NCI-H146 treated with DMSO at 0.1 percent for 48 hours (cell line): ENCODE measurements at regions not wholly inside any gene's neighbourhood (a gene's known extent, or its start where the extent isn't known, plus 50 kb on each side); places are given as distances from the start of the nearest gene placed in this dataset.
"Not testable (repeated sequence)": the region's sequence is repeated elsewhere in the genome, so short reads cannot be mapped to it uniquely, and the experiment has no call there.

Experiments used
- DNase-seq: peaks from one replicate; lab custom pipeline; 2025; ENCODE audit not compliant: unreplicated experiment; lab: John Stamatoyannopoulos, UW

DNA sequence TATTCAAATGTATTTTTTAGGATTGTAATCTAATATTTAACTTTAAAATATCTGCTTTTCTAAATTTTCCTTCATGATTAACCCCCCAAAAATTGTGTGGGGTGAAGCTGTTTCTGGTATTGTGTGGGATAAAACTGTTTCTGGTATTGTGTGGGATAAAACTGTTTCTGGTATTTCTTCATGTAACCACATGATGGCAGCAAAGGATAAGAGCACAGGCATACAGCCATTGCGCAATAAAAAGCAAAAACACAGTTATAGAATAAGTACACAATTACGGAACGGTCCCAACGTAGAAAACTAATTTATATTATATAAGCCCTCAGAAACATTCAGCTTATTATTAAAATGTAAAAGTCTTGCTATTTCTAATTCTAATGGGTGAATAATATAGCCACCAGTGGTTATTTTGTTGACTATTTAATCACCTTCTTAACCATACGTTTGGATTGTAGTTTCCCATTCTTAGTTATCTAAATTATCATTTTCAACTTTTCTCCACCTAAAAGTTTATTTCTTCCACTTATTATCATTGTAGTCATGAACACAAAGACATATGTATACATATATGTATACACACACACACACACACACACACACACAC lies 333.9 kb upstream of the FSTL5 start:
- peak; percentile 6 for DNase-seq

DNA sequence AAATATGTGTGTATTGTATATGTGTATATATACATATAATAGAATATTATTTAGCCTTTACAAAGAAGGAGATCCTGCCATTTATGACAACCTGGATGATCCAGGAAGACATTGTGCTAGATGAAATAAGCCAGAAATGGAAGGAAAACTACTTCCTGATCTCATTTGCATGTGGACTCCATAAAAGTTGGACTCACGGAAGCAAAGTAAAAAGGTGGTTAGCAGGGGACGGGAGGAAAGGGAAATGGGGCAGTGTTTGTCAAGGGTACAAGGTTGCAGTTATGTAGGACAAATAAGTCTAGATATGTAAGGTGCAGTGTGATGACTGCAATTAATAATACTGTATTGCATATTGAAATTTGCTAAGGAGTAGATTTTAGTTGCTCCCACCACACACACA lies 331.1 kb upstream of the FSTL5 start:
- DNase-seq, result no peak

DNA sequence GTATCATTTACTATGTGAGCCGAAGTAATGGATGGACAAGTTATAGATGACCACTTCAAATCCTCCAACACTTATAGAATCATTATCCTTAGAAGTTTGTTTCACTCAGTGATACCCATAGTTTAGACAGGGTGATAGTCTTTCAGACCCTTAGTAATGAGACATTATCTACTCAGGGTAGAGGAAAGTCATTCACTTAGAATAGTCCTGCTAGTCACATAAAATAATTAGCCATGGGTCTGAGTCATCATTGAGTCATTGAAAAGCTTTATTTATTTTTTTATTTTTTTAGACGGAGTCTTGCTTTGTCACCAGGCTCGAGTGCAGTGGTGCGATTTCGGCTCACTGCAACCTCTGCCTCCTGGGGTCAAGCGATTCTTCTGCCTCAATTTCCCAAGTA lies 321.7 kb upstream of the FSTL5 start:
- DNase-seq, result no peak

DNA sequence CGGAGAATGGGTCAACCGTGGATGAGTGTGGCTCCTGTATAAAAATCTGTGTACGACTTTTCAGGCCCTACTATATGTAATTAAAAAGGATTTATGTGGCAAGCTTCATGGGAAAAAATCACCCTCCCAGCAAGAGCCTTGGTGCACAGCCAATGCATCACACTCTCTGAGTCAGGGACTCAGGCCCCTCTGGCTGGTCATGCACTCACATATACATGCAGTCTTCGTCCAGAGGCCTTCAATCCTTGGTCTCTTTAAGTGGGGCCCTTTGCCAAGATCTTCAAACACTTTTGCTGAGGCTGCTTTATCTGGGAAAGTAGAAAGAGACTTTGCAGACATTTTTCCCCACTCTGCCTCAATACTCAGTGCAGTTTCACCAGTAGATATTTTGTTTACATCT lies 311.4 kb upstream of the FSTL5 start:
- no peak for DNase-seq

DNA sequence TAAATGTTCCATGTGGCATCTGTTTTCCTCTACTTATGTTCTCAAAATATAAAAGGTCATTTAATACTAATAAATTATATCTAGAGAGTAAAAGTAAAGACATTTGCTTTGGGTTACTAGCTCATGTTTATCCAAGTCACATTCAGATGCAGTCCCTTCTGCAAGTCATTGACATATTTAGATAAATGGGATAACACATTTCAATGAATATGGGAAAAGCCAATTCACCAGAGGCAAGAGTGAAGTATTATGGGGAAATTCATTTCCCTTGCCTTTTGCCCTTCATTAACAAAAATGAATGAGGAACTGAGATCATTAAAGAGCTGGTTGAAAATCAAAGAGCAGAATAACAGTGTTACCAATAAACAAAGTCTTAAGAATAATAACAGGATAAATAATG lies 306.2 kb upstream of the FSTL5 start:
- DNase-seq, result no peak

DNA sequence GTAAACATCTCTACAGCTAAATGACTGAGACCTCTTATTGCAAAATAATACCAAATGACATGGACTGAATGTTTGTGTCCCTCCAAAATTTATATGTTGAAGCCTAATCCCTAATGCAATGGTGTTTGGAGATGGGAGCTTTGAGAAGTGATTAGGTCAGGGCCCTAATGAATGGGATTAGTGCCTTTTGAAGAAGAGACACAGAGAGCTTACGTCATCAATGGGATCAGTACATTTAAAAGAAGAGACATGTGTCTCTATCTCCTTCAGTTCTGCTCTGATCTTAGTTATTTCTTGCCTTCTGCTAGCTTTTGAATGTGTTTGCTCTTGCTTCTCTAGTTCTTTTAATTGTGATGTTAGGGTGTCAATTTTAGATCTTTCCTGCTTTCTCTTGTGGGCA lies 301.6 kb upstream of the FSTL5 start:
- DNase-seq, result not testable (repeated sequence)

DNA sequence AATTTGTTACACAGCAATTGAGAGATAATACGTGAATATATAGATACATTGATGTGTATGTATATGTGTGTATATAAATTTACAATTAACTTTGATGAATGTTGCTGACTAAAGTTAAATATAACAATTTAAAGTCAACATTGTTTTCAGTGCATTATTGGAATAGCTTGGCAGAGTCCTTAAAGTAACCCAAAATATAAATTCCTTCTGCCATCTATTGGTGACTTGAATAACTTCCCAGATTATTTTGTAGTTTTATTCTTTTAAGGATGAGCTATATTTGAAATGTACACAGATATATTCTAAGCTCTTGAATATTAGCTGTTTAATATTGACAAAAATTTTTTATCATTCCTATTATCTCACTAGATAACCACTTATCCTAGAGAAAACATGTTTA lies 298.2 kb upstream of the FSTL5 start:
- DNase-seq, result no peak

DNA sequence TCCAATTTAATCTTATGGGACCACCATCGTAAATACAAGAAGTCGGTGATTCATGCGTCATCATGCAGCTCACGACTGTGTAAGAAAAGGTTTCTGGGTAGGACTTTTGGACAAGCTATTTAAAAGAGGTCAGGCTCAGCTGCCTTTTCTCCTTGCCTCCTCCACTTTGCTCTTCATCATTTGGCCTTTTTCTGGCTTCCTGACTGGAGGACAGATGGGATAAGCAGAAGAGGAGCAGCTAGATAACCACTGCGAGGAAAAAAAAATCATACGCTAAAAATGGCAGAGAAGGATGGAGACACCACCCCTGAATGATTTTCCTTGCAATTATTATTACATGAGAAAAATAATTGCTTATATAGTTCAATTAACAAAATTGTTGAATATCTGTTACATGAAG lies 294.3 kb upstream of the FSTL5 start:
- no peak for DNase-seq

DNA sequence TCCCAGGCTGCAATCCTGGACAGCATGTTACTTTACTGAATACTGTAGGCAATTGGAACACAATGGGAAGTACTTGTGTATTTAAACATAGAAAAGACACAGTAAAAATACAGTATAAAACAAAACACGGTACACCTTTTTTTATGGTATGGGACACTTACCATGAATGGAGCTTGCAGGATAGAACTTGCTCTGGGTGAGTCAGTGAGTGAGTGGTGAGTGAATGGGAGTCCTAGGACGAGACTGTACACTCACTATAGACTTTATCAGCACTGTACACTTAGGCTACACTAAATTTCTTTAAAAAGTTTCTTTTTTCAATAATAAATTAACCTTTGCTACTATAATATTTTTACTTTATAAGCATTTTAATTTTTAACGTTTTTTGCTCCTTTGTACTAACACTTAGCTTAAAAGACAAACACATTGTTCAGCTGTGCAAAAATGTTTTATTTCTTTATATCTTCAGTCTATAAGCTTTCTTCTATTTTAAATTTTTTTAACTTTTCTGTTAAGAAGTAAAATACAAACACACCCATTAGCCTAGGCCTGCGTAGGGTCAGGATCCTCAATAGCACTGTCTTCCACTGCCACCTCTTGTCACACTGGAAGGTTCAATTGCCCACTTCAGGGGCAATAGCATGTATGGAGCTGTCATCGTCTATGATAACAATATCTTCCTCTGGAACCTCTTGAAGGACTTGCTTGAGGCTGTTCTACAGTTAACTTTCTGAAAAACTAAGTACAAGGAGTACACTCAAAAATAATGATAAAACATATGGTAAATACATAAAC lies 293.5 kb upstream of the FSTL5 start:
- no peak for DNase-seq

DNA sequence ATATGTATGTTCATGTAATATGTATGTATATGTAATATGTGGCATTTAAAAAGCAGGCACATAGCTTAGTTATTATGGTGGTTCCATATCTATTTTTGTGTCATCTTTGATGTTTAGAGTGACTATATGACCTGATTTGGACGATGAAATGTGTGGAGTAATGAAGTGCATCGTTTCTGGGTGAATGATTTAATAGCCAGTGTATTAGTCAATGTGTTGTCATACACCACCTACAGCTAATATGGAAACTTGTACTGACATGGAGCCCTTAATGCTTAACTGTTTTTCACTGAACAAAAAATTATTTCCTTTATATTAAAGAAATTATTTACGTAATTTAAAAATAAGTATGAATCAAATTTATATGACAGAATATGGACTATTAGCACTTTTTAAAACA lies 292.3 kb upstream of the FSTL5 start:
- DNase-seq, result no peak

DNA sequence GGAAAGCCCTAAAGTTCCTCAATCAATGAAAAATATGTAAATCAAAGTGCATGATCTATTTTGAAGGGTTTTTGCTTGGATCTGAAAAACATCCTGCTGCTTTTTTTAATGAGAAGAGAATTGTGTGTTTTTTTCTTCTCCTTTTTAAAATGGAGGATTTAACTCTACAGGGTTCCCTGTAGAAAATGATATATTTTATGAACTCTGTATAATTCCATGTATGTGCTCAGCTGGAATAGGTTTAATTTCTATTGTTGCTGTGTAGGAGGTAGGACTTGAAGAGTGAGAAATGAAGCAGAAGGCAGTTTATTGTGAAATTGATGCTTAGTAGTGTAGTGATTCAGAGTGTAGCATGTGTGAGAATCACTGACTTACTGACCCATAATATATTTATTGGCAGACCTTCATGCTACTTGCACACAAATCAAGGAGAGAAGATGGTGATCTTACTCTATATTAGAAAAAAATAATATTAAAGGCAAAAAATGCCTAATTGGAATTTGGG lies 286.8 kb upstream of the FSTL5 start:
- no peak for DNase-seq

DNA sequence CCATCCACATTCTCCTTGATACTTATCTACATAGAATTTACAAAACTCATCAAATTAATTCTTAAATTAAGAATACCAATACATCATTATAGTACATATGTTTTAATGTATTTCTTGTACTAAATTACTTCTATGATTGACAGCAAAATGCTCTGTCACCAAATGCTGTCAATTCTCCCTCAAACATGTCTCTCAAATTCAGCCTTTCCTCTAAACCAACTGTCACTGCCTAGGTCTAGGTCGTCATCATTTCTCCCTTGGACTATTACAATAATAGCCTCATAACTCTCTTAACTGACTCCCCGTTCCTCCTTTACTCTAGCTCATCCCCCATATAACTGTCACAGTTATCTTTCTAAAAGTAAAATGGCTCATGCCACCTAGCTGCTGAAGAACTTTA lies 279.7 kb upstream of the FSTL5 start:
- DNase-seq, result no peak

DNA sequence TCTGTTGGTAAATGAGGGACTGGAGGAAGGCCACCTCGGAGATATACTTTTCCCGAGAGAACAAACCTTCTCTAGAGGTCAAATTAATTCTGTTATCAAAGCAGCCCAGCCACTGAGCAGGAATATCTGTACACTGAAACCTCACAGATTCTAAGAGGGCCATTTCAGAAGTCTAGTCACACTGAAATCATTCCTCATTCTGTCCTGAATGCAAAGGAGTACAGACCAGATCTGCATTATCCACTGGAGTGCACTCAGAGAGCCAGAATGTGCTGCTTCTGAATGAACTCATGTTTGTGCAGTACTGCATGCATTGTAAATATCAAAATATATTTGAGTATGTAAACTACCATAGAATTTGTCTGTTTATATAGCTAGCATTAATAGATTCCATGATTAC lies 278.3 kb upstream of the FSTL5 start:
- DNase-seq, result no peak

DNA sequence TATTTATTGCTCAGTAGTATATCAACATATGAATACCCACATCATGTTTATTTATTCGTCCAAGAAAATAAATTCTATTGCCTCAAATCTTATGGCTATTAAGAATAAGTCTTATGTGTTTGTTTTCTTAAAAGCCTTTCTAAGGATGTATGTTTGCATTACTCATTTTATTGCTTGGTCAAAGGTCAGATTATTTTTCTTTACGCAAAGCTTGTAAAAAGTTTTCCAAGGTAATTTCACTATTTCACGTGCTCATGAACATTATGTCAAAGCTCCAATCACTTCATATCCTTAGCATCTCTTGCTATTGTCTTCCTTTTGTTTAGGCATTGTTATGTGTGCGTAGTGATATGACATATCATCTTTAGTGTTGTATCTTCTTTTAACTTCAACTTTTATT lies 258.5 kb upstream of the FSTL5 start:
- no peak for DNase-seq

DNA sequence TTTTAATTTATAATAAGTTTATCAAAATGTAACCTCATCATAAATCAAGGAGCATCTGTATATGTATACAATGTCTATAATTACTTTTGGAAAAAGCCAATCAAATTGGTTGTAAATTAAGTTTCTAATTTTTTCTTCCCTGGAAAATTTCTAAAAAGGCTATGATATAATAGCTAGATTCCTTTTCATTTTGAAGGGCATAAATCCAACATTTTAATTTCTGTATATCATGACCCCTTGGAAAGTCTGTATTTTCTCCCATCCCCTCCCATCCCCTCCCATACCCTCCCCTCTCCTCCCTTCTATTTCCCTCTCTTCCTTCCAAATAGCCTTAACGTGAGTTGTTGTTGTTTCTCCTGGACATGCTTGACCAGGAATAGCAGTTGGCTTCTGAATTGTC lies 247.1 kb upstream of the FSTL5 start:
- DNase-seq, result no peak

DNA sequence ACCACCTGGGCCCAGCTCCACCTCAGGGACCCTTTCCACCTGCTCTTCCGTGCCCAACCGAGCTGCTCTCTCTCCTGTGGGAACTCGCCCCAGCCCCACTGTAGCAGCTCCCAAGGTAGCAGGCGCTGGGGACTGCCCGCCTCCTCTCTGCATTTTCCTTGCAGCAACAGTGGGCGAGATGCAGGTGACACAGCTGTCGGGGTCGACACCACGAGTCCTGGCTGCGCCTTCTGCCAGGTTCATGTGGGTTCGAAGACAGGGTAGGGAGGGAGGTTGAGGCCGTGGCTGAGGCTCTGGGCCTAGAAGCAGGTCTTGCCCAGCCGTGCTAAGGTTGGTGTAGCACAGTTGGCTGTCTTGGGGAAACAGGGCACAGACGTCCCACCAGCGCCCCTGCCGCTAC lies 245.2 kb upstream of the FSTL5 start:
- DNase-seq, result no peak

DNA sequence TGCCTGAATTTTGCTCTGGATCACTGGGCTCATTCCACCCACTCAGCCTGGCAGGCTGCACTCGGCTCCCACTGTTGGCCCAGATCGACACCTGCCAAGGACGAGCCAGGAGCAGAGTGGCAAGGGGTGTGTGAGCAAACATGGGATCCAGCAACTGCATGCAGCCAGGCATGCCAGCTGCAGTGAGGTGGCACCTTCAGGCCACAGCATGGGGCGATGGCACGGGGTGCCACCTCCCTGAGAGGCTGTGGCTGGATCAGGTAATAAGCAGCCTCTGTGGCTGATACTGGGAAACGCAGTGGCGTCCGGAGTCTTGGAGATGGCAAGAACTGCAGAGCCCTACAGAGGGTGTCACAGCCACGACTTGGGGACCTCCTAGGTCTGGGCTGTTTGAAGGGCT lies 244.5 kb upstream of the FSTL5 start:
- DNase-seq, result no peak

DNA sequence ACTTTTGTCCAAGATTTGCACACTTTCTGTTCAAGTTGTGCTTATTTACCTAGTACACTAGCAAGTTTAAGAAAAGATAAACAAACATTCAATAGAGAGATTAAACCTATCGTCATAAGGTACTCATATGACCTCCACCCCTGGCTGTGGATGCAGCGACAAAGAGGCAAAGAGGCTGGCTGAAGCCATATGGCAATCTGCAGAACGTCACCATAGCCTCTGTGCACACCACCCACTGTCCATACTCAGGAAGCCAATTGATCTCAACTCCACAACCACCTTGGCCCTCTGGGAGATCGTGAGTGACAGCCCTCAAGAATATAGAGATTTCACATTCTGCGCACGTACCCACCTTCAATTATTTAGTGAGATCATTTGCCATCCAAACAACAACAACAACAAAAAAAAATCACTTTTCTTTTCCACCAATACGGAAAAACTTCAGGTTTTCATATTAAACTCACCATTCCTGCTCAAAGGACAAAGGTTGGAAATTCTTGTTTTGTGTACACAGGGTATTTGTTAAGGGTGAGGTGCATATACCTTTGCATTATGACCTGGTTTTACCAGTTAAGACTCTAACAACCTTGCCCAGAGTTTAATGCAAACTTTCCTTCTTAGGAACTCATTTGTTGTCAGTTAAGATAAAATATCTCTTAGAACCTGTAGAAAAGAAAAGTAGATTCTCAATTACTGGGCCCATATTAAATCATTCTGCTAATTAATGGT lies 243.0 kb upstream of the FSTL5 start:
- no peak for DNase-seq

DNA sequence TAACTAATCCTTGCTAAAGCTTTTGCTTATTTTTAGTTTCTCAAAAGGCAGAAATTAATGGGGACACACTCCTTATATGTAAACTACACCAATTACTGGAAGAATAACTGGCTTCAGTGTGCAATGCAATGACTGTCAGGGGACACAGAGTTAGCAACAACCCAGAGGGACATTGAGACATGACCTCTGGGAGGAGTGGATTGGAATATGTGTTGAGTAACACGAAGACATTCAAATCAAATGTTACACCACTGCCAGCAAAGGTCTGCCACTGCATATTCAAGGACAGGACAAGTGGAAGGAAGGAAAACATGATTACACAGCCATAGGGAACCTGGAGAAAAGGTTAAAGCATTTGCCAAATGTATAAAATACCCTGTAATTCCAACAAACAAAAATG lies 240.1 kb upstream of the FSTL5 start:
- DNase-seq, result no peak

DNA sequence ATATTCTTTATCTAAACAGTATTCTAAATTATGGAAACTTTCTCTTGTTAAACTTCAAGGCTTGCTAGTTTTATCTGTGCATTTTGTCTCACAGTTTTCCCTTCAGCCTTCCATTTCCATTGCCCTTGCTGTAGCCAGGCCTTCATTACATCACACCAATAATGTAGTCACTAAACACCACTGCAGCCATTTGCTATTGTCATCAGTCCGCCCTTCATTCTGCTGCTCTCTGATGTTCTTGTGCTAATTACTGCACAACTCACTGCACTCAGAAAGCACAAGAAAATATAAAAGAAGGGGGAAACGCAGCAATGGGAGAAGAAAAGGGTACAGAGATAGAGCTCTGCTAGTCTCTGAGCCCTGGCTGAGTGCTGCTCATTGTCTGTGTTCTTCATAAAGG lies 239.6 kb upstream of the FSTL5 start:
- no peak for DNase-seq

DNA sequence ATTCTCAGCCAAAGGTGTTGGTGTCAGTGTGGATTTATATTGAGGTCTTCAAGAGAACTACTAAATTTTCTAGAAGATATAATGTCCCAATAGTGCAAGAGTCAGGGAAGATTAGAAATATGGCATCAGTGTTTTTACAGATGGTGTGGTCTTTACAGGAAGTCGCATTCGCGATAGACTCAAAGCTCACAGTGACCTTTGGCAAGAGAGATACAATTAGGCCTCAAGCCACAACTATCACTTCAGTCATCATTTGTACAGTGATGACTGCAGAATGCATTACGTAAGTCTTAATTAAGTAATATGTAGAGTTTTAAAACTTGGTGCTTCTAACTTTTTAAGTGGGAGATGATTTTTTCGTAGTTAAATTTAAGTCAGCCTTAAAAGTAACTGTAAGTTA lies 237.2 kb upstream of the FSTL5 start:
- DNase-seq, result no peak

DNA sequence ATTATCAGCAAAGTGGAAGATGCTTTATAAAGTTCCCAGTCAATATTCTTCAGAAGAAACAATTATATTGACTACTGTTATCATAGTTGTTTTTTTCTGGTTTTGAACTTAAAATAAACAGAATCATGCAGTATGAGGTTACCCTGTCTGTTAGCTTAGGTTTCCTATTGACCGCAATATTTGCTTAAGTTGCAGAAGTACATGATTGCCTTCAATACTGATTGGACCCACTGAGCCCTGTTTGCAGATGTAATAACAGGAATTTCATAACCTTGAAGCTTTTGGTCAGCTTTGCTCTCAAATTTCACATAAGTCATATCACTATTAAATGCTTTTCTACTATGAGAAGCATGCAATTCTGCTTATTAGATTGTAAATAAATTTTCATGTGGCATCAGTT lies 229.1 kb upstream of the FSTL5 start:
- DNase-seq, result no peak
